Islet precursor cell (in vitro differentiated cells): ENCODE measurements at regions not wholly inside any gene's neighbourhood (a gene's known extent, or its start where the extent isn't known, plus 50 kb on each side); places are given as distances from the start of the nearest gene placed in this dataset.
"Not testable (repeated sequence)": the region's sequence is repeated elsewhere in the genome, so short reads cannot be mapped to it uniquely, and the experiment has no call there.

Source experiments
- DNase-seq: peaks from one replicate; pipeline ENCODE4 v3.0.0-alpha.2; 2018

DNA sequence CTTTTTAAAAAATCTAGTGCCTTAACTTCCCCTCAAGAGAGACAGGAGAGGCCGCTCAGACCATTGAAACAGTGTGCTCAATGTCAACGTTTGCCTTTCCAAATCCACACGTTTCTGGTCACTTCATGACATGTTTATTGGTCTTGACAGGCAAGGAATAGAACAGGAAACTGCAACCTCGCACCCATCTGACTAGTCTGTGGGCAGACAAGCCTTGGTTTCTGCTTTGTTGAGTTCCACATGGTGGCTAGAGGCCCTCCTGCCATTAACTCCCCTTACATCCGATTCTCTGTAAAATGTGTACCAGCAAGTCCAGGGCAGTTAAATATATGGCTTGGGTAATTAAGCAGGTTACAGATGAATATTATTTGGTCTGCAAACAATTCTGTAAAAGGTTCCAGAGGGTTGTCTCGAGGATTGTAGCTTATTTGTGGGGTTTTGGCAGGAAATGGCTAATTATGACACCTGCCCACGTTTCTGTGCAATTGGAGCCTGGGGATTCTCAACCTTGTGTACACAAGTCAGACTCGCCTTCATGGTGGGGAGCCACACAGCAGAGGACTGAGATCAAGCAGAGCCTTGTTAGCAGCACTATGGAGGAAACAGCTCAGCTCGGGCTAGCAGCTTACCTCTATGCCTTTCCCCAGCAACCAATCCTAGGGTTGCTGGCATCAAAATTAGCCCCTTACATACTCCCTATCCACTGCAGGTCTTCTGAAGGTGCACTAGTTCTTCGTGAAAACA, 317.5 kb upstream of the IGF1R start:
- no peak for DNase-seq

DNA sequence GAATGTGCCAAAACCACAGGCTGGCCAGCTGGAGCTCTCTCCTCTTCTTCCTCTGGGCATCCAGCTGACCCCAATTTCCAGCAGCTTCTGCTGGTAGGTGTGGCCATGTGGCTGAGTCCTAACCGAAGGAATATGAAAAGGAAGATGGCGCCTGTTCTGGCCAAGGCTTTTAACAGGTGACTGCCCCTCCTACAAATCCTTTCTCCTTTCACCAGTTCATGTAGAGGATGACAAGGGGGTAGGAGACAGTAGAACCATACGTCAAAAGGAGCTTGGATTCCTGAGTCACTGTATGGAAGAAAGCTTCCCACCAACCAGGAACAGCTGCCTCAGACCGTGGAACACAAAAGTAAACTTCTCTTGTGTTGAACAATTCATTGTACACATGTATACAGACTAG, 316.7 kb upstream of the IGF1R start:
- no peak for DNase-seq

DNA sequence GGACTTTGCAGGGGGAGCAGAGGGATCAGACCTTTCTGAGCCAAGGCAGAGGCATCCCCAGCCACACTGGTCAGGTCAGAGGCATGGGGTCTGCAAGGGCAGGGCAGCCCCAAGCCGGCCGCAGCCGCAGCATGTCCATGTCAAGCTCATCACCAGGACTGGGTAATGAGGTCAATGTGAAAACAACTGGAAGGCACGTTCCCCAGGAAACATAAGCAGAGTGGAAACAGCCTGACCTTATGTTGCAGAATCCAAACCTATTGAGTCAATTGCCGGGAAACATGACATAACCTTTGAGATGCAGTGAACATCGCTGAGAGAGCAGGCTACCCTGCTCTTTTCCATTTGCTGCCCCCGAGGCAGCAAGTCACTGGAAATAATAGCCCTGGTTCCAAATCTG, 315.1 kb upstream of the IGF1R start:
- DNase-seq, result no peak

DNA sequence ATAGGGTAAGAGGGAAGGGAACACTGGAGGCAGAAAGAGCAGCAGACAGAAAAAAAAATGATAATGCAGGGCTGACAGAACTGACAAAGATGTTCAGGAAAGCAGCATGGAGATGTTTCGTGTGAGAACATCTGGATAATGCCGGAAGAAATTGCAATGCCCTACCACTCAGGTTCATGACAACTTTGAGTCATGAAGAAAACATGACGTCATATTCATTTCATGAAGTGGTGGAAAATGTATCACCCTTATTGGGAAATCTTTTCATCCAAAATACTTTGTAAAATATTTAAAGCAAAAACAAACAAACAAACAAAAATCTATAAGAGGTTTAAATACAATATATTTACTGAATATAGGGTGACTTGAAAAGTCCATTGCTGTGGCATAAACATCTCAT, 305.4 kb upstream of the IGF1R start:
- DNase-seq, result no peak

DNA sequence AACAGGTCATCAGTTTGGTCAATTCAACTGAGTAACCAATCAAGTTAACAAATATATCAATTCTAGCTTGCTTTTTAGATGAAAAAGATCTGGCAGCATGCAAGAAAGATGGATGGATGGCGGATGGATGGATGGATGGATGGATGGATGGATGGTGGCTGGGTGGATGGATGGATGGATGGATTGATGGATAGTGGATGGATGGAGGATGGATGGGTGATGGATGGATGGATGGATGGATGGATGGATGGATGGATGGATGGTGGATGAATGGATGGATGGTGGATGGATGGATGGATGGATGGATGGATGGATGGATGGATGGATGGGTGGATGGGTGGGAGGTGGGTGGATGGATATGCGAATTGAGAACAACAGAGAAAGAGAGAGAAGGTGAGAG, 303.7 kb upstream of the IGF1R start:
- DNase-seq, result no peak

DNA sequence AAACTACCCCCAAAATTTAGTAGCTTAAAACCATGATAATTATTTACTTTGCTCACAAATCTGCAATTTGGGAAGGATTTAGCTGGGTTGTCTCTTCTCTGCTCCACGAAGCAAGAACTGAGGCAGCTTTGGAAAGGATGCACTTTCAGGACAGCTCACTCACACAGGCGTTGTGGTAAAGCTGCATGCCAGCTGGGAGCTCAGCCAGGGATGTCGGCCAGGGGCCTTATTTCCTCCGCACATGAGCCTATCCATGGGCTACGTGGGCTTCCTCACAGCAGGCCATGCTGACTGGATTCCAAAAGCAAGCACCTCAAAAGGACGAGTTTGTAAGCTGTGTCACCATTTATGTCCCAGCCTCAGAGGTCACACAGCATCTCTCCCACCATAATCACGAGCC, 301.3 kb upstream of the IGF1R start:
- DNase-seq, result no peak

DNA sequence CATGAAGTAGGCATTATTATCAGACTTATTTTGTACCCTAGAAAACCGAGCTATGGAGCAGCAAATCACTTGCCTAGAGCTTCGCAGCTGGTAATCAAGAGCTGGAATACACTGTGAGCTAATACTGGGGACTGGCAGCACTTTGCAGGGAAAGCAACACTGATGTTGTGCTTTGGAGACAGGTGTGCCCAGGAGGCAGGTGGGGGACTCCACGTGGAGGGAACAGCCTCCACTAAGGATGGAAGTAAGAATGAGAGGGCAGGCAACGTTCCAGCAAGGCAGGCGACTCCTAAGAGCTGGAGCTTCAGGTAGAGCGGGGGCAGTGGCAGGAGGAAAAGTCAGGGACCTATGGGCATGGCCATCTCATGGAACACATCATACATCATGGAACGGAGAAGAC, 300.5 kb upstream of the IGF1R start:
- no peak for DNase-seq

DNA sequence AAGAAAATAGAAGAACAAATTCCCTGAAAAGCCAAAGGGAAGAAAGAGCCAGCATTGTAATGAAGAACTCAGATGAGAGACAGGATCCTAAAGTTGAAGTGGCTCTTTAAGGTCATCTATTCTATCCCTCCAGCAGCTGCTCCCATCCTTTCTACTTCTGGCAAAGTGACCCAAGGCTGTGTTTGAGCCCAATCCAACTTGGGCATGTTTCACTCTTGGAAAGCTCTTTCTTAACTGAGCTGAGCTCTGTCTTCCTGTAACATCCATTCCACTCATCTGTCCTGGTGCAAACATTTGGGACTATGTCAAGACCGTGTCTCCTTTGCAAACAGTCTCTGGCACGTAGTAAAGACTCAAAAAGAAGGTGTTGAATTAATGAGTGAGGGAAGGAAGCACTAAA, 298.1 kb upstream of the IGF1R start:
- DNase-seq, result no peak

DNA sequence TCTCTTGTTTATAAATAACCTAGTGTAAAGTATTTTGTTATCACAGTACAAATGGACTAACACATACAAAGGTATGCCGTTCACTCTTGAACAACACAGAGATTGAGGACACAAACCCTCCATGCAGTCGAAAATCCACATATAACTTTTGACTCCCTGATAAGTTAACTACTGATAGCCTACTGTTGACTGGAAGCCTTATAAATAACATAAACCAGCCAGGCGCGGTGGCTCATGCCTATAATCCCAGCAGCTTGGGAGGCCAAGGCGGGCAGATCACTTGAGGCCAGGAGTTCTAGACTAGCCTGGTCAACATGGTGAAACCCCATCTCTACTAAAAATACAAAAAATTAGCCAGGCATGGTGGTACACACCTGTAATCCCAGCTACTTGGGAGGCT, 290.1 kb upstream of the IGF1R start:
- not testable (repeated sequence) for DNase-seq

DNA sequence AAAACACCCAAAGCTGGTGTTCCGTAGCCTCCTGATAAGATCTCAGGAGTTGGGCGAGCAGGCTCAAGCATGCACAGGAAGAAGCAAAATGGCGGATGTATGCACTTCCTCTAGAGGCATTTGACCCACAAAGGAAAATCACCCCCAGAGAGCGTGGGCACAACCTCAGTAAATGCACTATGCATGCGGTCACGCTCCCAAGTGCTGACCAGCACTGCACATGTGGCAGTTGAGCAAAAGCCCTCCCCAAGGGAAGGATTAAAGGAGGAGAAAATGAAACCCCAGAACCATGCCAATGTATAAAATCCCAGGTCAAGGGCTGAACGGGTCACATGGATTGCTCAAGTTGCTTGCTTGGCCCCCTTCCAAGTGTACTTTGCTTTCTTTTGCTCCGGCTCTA, 289.4 kb upstream of the IGF1R start:
- no peak for DNase-seq

DNA sequence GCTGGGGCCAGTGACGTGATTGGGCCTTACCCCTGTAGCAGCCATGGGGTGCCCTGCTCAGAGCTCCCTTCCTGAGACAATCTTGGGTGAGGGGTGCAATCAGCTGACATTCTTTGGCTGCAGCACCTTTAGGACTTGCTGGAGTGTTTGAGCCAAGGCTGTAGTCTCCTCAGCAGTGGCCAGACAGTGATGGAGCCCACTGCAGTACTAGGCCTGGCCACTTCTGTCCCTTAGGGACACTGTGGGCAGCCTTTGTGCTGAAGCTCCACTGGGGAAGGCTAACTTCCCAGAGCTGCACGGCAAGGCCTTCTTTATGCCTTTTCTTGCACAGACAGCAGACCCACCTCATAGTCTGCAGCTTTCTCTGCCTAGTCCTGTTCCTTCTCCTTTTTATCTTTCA, 284.9 kb upstream of the IGF1R start:
- DNase-seq, result no peak

DNA sequence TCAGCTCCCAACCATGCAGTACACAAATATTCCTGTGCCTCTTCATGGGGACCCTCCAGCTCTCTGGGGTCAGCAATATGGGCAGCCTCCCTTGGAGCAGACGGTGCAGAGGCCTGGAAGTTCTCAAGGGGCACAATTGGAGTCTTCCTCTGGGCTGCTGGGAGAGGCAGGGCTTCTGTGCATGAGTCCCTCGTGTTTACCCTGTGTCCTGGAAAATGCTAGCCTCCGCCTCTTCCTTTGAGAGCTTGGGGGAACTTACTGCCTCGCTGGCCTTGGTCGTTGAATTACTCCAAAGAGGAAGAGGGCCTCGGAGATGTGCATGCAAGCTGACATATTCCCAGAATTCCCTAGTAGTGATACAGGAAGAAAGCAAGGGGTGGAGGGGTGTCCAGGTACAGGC, 284.4 kb upstream of the IGF1R start:
- no peak for DNase-seq

DNA sequence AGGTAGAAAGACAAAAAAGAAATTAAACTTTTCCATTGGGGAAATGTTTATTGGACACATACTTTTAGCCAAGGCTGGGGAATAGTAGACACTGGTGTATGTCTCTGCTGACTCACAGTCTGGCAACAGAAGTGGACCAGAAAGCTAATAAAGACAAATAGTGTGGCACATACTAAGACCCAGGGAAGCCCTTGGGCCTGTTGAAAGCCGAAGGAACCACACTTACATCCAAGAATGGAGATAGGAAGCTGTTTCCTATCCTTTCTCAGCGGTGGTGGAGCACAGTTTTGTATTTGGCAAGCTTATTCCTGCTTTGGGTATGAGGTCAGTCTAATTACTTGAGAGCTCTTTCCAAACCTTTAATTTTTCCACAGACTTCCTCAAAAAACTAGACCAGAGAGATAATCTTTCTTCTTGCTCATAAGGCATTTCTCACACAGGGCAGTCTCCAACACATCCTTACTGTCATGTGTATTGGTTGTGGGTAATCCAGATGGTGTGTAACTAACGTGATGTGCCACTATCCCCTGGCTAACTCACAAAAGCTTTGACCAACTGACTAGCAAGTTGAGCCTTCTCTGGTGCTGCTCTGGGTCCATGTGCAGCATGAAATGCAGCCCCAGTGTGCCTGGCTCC, 279.1 kb upstream of the IGF1R start:
- no peak for DNase-seq

DNA sequence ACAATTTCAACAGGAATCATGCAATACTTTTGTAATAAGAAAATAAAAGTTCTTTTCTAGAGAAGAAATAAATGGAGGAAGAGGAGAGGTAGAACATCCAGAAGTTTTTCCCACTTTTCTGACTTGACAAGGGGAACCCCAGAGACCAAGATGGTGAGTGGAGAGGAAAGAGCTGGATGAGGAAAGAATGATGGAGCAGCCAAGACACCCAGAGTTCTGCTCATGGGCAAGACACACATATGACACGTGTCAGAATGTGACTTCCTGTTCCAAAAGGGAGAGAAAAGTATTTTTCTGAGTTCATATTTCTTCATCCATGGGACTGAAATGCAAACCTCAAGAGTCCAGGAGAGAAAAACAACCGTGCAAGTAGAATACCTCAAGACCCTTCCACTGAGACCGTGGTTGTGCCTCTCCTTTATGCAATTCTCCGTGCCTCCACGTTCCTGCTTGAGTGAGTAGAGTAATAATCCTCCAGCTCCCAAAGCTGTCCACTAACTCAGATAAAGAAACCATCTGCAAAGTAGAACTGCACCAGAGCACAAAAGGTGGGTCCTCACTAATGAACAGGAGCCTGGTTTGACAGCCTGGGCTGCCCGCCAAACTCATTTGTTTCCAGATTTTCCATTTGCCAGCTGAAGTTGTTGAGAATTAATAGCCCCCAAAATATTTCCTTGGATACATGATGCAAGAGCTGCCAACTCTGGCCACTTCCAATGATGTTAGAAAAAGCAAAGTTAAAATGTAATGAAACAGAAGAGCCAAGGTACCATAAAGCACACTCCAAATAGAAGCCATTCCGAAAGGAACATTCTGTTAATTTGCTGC, 272.6 kb upstream of the IGF1R start:
- DNase-seq, result no peak

DNA sequence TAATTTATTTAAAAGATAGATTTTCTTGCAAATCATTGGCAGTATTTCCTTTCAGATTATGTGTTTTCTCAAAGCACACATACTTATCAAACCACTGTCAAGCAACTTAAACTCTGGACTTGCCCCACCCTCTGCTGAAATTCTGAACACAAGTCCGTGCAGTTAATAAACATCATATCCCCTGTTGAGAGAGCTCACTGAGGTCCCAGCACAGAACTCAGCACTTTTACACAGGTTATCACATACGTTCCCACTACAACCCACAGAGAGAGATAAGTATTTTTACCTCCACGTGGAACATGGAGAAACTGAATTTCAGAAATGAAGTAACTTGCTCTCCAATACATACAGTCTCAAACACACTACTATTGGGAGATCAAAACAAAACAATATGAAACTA, 267.6 kb upstream of the IGF1R start:
- no peak for DNase-seq

DNA sequence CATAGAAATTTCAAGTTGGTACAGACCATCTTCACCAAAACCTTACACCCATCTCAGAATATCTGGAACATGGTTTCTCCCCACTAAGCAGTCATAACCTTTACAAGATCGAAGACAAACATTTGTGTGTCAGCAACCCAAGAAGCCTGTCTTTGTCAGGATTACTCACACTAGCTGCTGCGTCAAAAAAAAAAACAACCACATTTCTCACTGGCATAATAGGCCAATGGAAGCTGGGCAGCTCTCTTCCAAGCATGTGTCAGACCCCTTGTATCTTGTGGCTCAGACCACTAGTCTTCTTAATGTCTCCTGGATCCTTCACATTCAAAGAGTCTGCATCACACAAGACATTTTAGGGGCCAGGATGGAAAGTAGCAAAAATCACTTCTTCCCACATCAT, 266.9 kb upstream of the IGF1R start:
- no peak for DNase-seq

DNA sequence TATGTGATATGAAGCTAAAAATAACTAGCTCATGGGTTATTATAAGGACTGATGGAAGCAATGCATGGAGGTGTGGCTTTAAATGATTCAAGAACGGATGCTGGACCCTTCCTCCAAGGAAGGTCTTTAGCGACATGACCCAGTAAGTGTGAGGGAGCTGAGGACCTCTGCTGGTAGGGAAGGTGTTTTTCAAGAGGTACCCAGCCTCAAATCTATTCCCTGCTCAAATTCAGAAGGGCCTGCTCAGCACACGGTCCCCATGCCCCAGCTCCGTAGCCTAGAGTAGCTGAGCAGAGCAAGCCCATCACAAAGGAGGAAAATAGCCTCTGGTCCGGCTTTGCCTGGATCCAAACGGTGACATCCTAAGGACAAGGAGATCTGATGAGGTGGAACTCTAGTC, 266.2 kb upstream of the IGF1R start:
- no peak for DNase-seq

DNA sequence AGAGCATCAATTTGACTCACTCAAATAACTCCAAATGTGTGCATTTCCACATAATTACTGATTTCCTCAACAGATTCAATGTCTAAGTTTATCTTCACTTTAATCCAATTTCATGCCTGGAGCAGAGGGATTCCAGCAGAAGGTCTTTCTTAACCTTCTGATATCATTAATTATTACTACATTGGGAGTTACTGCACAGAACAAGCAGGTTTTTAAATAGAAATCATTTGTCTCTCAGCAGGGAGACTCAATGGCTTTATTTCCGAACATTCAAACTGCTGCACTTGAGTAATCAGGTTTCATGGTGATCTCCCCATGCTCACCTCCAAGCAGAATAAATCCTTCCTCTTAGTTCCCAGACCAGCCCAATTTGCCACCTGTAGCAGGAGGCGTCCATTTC, 264.8 kb upstream of the IGF1R start:
- no peak for DNase-seq

DNA sequence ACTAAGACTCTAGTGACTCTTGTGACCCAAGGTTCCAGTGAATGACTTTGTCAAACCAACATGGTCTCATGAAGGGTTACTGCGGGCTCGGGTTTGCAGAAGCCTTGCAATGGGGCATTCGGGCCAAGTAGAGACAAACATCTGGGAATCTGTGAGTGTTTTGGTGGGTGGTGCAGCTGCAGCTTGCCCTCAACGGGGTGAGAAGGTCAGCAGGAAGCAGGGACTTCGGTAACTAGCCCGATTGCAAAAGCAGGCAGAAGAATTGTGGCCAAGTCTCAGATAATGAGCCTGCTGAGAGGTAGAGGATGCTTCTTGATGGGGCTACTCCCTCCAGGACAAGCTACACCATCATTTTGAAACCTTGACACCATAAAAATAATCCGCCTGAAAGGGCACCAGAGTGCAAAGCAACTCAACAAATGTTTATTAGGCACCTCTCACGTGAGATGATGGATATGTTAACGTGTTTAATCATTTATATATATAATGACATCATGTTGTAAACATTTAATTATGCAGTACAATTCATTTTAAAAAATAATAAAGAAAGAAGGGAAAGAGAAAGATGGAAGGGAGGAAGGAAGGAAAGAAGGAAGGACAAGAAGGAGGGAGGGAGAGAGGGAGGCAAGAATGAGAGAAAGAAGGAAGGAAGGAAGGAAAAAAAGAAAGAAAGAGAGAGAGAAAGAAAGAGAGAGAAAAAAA, 263.9 kb upstream of the IGF1R start:
- DNase-seq, result peak; percentile 43

DNA sequence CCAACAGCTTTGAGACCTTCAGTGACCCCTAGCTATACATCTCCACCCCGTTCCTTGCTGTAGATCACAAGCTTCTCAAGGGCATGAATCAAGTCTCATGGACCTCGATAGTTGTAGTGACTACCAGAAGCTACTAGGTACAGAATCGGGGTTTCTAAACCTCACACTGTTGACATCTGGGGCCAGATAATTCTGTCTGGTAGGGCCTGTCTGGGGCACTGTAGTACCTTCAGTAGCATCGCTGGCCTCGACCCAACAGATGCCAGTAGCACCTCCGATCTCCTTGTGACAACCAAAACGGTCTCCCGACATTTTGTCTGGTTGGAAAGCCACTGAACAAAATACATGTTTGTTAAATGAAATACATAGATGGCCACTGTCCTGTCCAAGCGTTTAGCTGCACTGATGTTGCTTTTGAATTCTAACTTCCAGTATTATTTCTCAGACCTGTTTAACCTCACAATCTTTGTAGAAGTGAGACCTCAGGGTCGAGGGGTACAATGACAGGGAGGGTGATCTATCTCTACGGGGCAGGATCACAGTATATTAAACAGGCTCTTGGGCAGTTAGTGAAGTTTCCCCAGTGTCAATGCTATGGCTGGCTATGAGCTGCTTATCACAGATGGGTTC, 262.5 kb upstream of the IGF1R start:
- peak; percentile 17 for DNase-seq

DNA sequence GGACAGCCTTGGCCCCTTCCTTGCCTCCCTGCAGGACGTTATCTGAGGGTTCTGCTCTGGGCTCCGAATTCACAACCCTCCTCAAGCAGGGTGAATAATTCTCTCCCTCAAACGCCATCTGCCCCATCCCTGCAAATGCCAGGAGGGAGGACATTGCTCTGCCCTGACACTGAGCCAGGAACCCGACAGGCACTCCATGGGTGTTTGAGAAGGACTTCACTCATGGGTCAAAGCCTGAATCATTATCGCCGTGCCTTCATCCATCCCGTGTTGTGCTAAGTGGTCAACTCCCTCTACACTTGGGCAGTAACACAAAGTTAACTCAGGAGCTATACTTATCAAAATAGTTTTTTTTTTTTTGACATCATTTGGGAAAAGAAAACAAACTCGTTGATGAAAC, 261.8 kb upstream of the IGF1R start:
- DNase-seq, result no peak

DNA sequence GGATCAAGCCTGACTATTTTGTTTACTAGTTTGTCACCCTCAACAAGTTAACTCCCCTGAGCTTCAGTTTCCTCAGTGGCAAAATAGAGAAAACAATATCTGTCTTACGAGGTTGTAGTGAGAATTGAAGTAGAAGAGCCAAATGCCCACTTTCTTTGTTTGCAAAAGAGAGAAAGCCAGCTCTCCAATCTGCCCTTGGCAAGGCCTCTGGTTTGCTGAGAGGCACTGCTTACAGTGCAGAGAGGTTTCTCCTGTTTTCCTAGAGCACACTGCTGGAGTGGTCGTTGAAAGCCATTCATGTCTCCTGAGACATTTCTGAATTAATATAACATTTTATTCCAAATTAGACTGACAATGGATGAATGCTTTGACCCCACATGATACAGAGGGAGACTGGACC, 260.5 kb upstream of the IGF1R start:
- peak; percentile 23 for DNase-seq

DNA sequence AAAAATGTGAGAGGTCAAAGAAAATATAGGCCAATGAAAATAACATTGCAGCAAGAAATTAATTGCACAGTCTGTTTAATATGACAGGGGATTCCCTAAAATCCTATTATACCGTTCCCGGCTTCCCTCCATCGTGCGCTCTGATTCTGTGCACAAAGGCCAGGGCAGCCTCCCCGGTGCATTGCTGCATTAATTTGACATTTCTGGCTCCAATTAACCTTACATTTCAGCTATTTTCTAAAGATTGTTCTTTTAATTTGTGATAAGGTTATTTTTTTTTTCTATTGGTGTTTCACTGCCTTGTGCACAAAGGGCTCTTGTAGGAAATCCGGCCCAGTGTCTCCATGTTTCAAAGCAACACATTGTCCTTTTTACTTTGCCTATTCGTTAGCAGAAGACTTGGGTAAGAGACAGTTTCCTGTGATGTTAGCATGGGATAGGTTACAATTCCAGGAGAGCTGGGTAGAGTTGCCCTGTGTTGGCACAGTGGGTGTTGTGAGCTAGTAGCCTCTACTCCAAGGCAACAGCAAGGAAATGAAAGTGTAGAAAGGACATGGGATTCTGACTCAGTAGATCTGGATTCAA, 257.3 kb upstream of the IGF1R start:
- peak; percentile 7 for DNase-seq
